ENCODE measurements at regions not wholly inside any gene's neighbourhood (a gene's known extent, or its start where the extent isn't known, plus 50 kb on each side); places are given as distances from the start of the nearest gene placed in this dataset.

GRCh38 chr1:58031416-58031815 is 515.1 kb downstream of the OMA1 start:
- TF ChIP-seq REST (IDR thresholded peaks at IDR 0.05; ENCODE audit: insufficient read depth in 1 of 2, low read depth in 2 of 2, low read length in 2 of 2): no peak
- TF ChIP-seq POLR2AphosphoS5 (IDR thresholded peaks at IDR 0.05; ENCODE audit: low read depth, low read length): no peak
- no peak for TF ChIP-seq SIN3A (IDR thresholded peaks at IDR 0.05; ENCODE audit: borderline replicate concordance, insufficient read depth, low read length)
- no peak for TF ChIP-seq FOXP2 (optimal IDR thresholded peaks at IDR 0.05; ENCODE audit: borderline replicate concordance, extremely low read depth, extremely low read length, insufficient read depth)
- TF ChIP-seq TAF1 (IDR thresholded peaks at IDR 0.05; ENCODE audit: borderline replicate concordance, insufficient read depth, low read length): no peak

- TF ChIP-seq POLR2AphosphoS5 (IDR thresholded peaks at IDR 0.05; ENCODE audit: low read depth, low read length) (no peak), REST (IDR thresholded peaks at IDR 0.05; ENCODE audit: insufficient read depth in 1 of 2, low read depth in 2 of 2, low read length in 2 of 2) (no peak), FOXP2 (optimal IDR thresholded peaks at IDR 0.05; ENCODE audit: borderline replicate concordance, extremely low read depth, extremely low read length, insufficient read depth) (no peak)
Observed at GRCh38 chr1:58030456-58030855, 516.1 kb downstream of the OMA1 start.

GRCh38 chr1:58017641-58018040 is 528.9 kb downstream of the OMA1 start:
- TF ChIP-seq POLR2AphosphoS5 (IDR thresholded peaks at IDR 0.05; ENCODE audit: low read depth, low read length) (no peak), SIN3A (IDR thresholded peaks at IDR 0.05; ENCODE audit: borderline replicate concordance, insufficient read depth, low read length) (no peak), REST (IDR thresholded peaks at IDR 0.05; ENCODE audit: insufficient read depth in 1 of 2, low read depth in 2 of 2, low read length in 2 of 2) (no peak), FOXP2 (optimal IDR thresholded peaks at IDR 0.05; ENCODE audit: borderline replicate concordance, extremely low read depth, extremely low read length, insufficient read depth) (no peak)

GRCh38 chr1:58013237-58013636 is 533.3 kb downstream of the OMA1 start:
- no peak for TF ChIP-seq REST (IDR thresholded peaks at IDR 0.05; ENCODE audit: insufficient read depth in 1 of 2, low read depth in 2 of 2, low read length in 2 of 2)

- no peak for TF ChIP-seq TAF1 (IDR thresholded peaks at IDR 0.05; ENCODE audit: borderline replicate concordance, insufficient read depth, low read length)
- no peak for TF ChIP-seq POLR2AphosphoS5 (IDR thresholded peaks at IDR 0.05; ENCODE audit: low read depth, low read length)
- TF ChIP-seq REST (IDR thresholded peaks at IDR 0.05; ENCODE audit: insufficient read depth in 1 of 2, low read depth in 2 of 2, low read length in 2 of 2): no peak
- TF ChIP-seq FOXP2 (optimal IDR thresholded peaks at IDR 0.05; ENCODE audit: borderline replicate concordance, extremely low read depth, extremely low read length, insufficient read depth): no peak
- no peak for TF ChIP-seq SIN3A (IDR thresholded peaks at IDR 0.05; ENCODE audit: borderline replicate concordance, insufficient read depth, low read length)
Observed at GRCh38 chr1:58011978-58012377, 534.5 kb downstream of the OMA1 start.
